ENCODE measurements at regions not wholly inside any gene's neighbourhood (a gene's known extent, or its start where the extent isn't known, plus 50 kb on each side); places are given as distances from the start of the nearest gene placed in this dataset.
A peak's percentile ranks its signal among the peaks of the same experiment; 100 is the strongest.
"Not testable (repeated sequence)": the region's sequence is repeated elsewhere in the genome, so short reads cannot be mapped to it uniquely, and the experiment has no call there.

- no peak for DNase-seq
These were observed 117.9 kb downstream of the CXCL12 start for GRCh38 chr10:44267007-44267406.

GRCh38 chr10:44264244-44264643 lies 120.7 kb downstream of the CXCL12 start:
- no peak for DNase-seq

GRCh38 chr10:44263771-44264170 lies 121.1 kb downstream of the CXCL12 start:
- no peak for DNase-seq

- no peak for DNase-seq
These were observed 122.2 kb downstream of the CXCL12 start for GRCh38 chr10:44262551-44263251.

- DNase-seq = no peak
These were observed 123.0 kb downstream of the CXCL12 start for GRCh38 chr10:44261710-44262455.

GRCh38 chr10:44261296-44261695 lies 123.6 kb downstream of the CXCL12 start:
- DNase-seq = no peak

- DNase-seq = no peak
These were observed 124.5 kb downstream of the CXCL12 start for GRCh38 chr10:44260286-44260928.

GRCh38 chr10:44259090-44259874 lies 125.6 kb downstream of the CXCL12 start:
- no peak for DNase-seq

GRCh38 chr10:44258460-44259089 lies 126.3 kb downstream of the CXCL12 start:
- DNase-seq = no peak

GRCh38 chr10:44258019-44258418 lies 126.9 kb downstream of the CXCL12 start:
- no peak for DNase-seq

- DNase-seq = peak; percentile 51
These were observed 131.0 kb downstream of the CXCL12 start for GRCh38 chr10:44253769-44254462.

- not testable (repeated sequence) for DNase-seq
These were observed 132.3 kb downstream of the CXCL12 start for GRCh38 chr10:44252631-44253030.

- not testable (repeated sequence) for DNase-seq
These were observed 135.0 kb downstream of the CXCL12 start for GRCh38 chr10:44249933-44250332.

- no peak for DNase-seq
These were observed 135.4 kb downstream of the CXCL12 start for GRCh38 chr10:44249490-44249889.

GRCh38 chr10:44246700-44247099 lies 138.2 kb downstream of the CXCL12 start:
- DNase-seq = not testable (repeated sequence)

- DNase-seq = not testable (repeated sequence)
These were observed 138.6 kb downstream of the CXCL12 start for GRCh38 chr10:44246287-44246686.

- no peak for DNase-seq
These were observed 139.3 kb downstream of the CXCL12 start for GRCh38 chr10:44245601-44245938.

- DNase-seq = no peak
These were observed 139.9 kb downstream of the CXCL12 start for GRCh38 chr10:44244745-44245600.

- DNase-seq = no peak
These were observed 140.9 kb downstream of the CXCL12 start for GRCh38 chr10:44243851-44244510.

GRCh38 chr10:44242826-44243225 lies 142.1 kb downstream of the CXCL12 start:
- no peak for DNase-seq
